ENCODE measurements at regions not wholly inside any gene's neighbourhood (a gene's known extent, or its start where the extent isn't known, plus 50 kb on each side); places are given as distances from the start of the nearest gene placed in this dataset.

DNA sequence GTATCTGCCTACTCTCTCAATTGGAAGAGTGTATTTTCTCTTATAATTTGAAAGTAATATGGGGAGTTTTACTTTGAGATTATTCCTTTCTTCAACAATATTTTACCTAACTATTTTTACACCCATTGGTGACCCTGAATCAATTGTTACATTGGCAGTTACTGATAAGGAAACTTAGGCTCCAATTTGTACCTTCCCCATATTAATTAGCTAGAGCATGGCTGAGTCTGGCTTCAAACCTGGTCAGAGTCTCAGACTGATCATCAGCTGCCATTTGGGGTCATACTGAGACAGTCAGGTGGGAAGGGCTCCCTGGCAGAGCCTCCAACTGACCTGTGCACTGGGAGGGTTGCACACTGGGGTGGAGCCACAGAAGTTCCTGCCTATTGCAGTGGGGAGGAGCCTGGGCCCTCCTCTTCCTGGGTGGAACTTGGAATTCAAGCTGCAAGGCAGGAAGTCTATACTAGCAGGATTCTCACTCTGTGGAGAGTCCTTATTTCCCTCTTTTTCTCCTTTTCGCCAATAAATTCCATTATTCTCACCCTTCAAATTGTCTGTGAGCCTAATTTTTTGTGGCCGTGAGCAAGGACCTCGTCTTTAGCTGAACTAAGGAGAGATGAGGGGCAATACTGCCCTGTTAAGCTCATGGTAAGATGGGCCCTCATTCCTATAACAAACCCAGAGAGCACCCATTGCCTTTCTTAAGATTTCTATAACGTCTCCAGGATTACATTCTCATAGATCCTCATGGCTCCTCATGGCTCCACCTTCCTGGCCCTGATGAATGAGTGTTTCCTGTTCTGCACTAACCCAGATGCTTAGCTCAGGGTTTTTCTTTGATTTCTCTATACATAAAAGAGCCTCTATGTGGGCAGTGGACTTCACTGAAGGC lies 285.1 kb downstream of the ADGB start:
- TF ChIP-seq, protein P1, sequence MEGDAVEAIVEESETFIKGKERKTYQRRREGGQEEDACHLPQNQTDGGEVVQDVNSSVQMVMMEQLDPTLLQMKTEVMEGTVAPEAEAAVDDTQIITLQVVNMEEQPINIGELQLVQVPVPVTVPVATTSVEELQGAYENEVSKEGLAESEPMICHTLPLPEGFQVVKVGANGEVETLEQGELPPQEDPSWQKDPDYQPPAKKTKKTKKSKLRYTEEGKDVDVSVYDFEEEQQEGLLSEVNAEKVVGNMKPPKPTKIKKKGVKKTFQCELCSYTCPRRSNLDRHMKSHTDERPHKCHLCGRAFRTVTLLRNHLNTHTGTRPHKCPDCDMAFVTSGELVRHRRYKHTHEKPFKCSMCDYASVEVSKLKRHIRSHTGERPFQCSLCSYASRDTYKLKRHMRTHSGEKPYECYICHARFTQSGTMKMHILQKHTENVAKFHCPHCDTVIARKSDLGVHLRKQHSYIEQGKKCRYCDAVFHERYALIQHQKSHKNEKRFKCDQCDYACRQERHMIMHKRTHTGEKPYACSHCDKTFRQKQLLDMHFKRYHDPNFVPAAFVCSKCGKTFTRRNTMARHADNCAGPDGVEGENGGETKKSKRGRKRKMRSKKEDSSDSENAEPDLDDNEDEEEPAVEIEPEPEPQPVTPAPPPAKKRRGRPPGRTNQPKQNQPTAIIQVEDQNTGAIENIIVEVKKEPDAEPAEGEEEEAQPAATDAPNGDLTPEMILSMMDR (IDR thresholded peaks at IDR 0.05): no peak

DNA sequence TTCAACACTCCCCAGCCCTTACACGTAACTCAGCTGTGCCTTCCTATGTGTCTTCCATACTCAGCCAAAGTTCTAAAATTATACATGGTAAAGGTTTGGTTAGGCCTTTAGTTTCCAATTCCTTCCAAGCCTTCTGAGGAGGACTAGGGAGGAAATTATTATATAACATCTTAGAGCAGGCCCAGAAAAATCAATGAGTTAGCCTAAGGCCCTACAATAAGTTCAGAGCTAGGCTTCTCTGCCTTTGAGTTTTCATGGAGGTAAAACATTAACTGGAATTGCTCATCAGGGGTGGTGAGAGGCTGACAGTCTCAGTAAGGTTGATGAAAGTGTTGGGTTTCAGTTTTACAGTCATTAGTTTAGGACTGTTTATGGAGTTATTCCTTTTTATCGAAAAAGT lies 286.0 kb downstream of the ADGB start:
- TF ChIP-seq, protein P1 (IDR thresholded peaks at IDR 0.05): no peak

DNA sequence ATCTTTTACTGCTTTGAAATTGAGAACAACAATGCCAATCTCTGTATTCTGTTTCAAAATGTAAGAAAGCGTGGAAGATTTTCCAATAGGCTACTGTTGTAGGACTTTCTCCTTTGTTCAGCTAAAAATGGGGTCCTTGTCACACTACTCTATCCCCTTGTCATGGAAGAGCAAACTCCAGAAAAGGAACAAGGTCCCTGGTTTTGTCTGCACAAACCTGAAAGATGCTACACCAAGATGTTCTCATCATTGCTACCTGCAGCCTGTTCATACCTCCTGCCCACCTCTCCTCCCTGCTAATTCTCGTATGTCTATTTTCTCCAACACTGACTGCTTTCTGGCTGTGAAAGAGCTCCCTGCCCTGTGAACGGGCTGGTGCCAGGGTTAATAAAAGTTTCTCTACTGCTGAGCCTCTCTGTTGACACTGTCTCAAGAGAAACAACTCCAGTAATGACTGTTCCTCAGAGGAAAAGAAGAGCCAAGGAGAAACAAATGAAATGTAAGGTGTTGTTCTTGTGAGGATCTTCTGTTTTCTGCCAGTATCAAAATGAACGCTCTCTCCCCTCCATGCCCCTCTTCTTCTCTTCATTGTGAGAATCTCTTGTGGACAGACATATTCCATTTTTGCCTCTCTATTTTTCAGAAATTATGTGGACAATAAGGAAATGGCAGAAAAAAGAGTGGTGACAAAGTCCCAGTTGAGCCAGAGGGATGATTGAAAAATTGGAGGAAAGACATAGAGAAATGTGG lies 287.1 kb downstream of the ADGB start:
- TF ChIP-seq, protein P1 (IDR thresholded peaks at IDR 0.05): no peak

DNA sequence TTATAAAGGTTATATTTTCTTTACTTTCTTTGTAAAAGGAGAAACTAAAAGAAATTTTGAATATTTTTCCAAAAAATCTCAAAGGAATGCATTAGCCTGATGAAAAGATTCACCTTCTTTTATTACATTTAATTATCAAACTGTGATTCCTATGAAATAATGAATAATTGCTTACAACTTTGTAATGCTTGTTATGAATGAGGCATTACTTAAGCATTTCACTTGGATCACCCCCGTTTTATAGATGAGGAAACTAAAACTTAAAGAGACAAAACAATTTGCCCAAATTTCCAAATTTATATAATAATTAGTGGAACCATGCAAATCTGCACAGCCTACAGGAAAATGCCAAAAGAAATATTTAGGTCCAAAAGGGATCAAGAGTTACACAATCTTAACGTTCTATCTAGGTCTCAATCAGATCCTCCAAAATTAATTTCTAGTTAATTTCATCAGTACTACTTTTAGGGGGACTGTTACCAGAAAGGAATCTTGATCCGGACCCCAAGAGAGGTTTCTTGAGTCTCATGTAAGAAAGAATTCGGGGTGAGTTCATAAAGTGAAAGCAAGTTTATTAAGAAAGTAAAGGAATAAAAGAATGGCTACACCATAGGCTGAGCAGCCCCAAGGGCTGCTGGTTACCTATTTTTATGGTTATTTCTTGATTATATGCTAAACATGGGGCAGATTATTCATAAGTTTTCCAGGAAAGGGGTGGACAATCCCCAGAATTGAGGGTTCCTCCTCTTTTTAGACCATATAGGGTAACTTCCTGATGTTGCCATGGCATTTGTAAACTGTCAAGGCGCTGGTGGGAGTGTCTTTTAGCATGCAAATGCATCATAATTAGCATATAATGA lies 288.0 kb downstream of the ADGB start:
- TF ChIP-seq, protein P1 (IDR thresholded peaks at IDR 0.05): no peak

DNA sequence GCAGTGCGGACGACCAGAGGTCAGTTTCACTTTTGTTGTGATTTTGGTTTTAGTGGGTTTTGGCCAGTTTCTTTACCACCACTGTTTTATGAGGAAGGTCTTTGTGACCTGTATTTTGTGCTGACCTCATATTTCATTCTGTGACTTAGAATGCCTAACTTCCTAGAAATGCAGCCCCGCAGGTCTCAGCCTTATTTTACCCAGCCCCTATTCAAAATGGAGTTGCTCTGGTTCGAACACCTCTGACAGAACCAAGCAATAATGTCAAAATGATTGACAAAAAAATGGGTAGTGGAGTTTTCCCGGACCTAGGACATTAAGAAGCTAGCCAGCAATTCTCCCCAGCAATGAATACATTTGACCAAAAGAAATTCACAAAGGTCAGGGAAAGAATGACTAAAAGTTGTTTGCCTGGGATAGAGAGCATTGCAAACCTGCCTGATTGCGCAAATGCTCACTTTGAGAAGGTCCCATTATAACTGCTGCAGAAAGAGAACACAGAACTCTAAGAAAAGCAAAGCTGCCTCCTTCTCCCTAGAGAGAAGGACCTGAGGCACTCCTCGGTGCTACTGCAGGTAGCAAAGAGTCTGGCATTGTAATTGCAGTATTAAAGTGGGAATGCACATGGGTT lies 288.8 kb downstream of the ADGB start:
- TF ChIP-seq, protein P1 (IDR thresholded peaks at IDR 0.05): no peak

DNA sequence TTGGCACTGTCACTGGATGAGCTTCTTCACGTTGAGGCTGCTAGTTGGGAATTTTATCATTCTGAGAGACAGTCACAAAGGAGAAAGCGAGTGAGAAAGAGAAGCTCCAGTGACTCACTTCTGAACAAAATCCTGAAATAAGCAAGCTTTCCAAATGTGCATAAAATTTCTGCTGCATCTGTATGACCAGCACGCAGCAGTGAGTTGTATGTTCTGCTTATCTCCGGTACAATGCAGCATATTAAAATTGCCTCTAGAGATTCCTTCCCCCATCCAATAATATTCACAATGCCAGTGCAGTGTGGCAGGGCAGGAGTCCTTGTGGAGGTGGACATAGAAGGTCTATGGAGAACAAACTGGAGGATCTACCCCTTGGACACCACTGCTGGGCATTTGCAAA lies 290.5 kb downstream of the ADGB start:
- TF ChIP-seq, protein P1 (IDR thresholded peaks at IDR 0.05): no peak

DNA sequence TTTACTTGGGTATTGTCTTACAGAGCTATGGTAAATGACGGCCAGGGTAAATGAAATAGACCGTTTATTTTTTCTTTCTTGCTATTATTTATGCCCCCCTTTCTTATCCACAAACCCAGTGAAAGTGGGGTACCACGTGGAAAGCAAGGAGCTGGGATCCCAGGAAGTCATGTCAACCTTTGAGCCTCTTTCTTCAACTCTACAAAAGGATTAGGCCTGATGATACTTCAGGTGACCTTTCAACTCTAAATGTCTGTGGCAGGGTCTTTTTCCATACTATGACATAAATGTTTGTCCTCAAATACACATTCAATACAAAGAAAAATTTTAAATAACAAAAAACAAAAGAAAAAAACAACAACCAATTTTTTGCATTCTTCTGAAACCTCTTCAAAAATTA lies 291.4 kb downstream of the ADGB start:
- TF ChIP-seq, protein P1 (IDR thresholded peaks at IDR 0.05): no peak
